Activated T-helper 1 cell treated with anti-CD3 and anti-CD28 coated beads, Interleukin-12 subunit alpha, Interleukin-12 subunit beta, Interleukin-2, Interleukin-4 antibody, amounts not matched to agents 30 ng/mL and 10 ng/mL and 1 ng/mL, durations not matched to agents 14 hours and 24 hours and 36 hours (primary cell): ENCODE measurements at regions not wholly inside any gene's neighbourhood (a gene's known extent, or its start where the extent isn't known, plus 50 kb on each side); places are given as distances from the start of the nearest gene placed in this dataset.

ENCODE experiments used
- DNase-seq: peaks from one replicate; pipeline ENCODE4 v3.0.0; 2021; ENCODE audit warnings: low spot score
- H3K27ac Mint-ChIP-seq: one replicate; pipeline ENCODE4 v1.8.0; 2021; ENCODE audit warnings: mild to moderate bottlenecking, mixed read lengths
- H3K27me3 Mint-ChIP-seq: one replicate; pipeline ENCODE4 v1.8.0; 2022; ENCODE audit warnings: mild to moderate bottlenecking, moderate library complexity, mixed read lengths; ENCODE audit not compliant: insufficient read depth
- H3K36me3 Mint-ChIP-seq: one replicate; pipeline ENCODE4 v1.8.0; 2021; ENCODE audit warnings: low read depth, mixed read lengths
- H3K4me1 Mint-ChIP-seq: one replicate; pipeline ENCODE4 v1.8.0; 2021; ENCODE audit warnings: low read depth, mixed read lengths
- H3K4me3 Mint-ChIP-seq: one replicate; pipeline ENCODE4 v1.8.0; 2021; ENCODE audit warnings: mild to moderate bottlenecking, moderate library complexity, mixed read lengths
- H3K9me3 Mint-ChIP-seq: one replicate; pipeline ENCODE4 v1.8.0; 2021; ENCODE audit warnings: mixed read lengths
- intact Hi-C: fragments of 100-400 bp; cut with micrococcal nuclease; formaldehyde crosslinking; loops from one replicate; pipeline ENCODE4 v1.15.1; 2024

GRCh38 chr12:130216031-130216430 is 53.8 kb downstream of the FZD10 start:
- no peak for DNase-seq
- no peaks in the 10 kb centered on the region for H3K27me3 Mint-ChIP-seq
- H3K4me3 Mint-ChIP-seq: no peak overlapping the region
- no peaks in the 10 kb centered on the region for H3K36me3 Mint-ChIP-seq
- H3K9me3 Mint-ChIP-seq: peaks cover 14% of the 10 kb centered on the region
- intact Hi-C loops: no loop called here
- no peak overlapping the region for H3K27ac Mint-ChIP-seq
- no peaks in the 10 kb centered on the region for H3K4me1 Mint-ChIP-seq

GRCh38 chr12:130218682-130219081 is 56.4 kb downstream of the FZD10 start:
- no peaks in the 10 kb centered on the region for H3K4me1 Mint-ChIP-seq
- H3K27ac Mint-ChIP-seq: no peak overlapping the region
- intact Hi-C loops: no loop called here
- H3K27me3 Mint-ChIP-seq: no peaks in the 10 kb centered on the region
- no peak for DNase-seq
- no peaks in the 10 kb centered on the region for H3K36me3 Mint-ChIP-seq
- H3K9me3 Mint-ChIP-seq: peaks cover 11% of the 10 kb centered on the region
- H3K4me3 Mint-ChIP-seq: no peak overlapping the region

- DNase-seq: no peak
- no peak overlapping the region for H3K27ac Mint-ChIP-seq
- H3K4me3 Mint-ChIP-seq: no peak overlapping the region
- intact Hi-C loops: no loop called here
- H3K36me3 Mint-ChIP-seq: no peaks in the 10 kb centered on the region
- no peaks in the 10 kb centered on the region for H3K4me1 Mint-ChIP-seq
- H3K9me3 Mint-ChIP-seq: peaks cover 11% of the 10 kb centered on the region
- no peaks in the 10 kb centered on the region for H3K27me3 Mint-ChIP-seq
Observed at GRCh38 chr12:130219929-130220705, 57.9 kb downstream of the FZD10 start.

GRCh38 chr12:130220706-130221100 is 58.4 kb downstream of the FZD10 start:
- no peaks in the 10 kb centered on the region for H3K36me3 Mint-ChIP-seq
- H3K4me3 Mint-ChIP-seq: no peak overlapping the region
- H3K9me3 Mint-ChIP-seq: peaks cover 11% of the 10 kb centered on the region
- no peaks in the 10 kb centered on the region for H3K4me1 Mint-ChIP-seq
- H3K27ac Mint-ChIP-seq: no peak overlapping the region
- DNase-seq: no peak
- intact Hi-C loops: no loop called here
- H3K27me3 Mint-ChIP-seq: no peaks in the 10 kb centered on the region

GRCh38 chr12:130222519-130223218 is 60.4 kb downstream of the FZD10 start:
- intact Hi-C loops: no loop called here
- H3K27ac Mint-ChIP-seq: no peak overlapping the region
- no peak for DNase-seq
- no peaks in the 10 kb centered on the region for H3K27me3 Mint-ChIP-seq
- no peaks in the 10 kb centered on the region for H3K4me1 Mint-ChIP-seq
- H3K4me3 Mint-ChIP-seq: no peak overlapping the region
- no peaks in the 10 kb centered on the region for H3K36me3 Mint-ChIP-seq
- H3K9me3 Mint-ChIP-seq: peaks cover 7% of the 10 kb centered on the region

GRCh38 chr12:130223767-130224244 is 61.5 kb downstream of the FZD10 start:
- Mint-ChIP-seq H3K4me1 (no peaks in the 10 kb centered on the region), H3K9me3 (peaks cover 2% of the 10 kb centered on the region), H3K27ac (no peak overlapping the region), H3K27me3 (peaks cover 2% of the 10 kb centered on the region), H3K4me3 (no peak overlapping the region), H3K36me3 (no peaks in the 10 kb centered on the region)
- intact Hi-C loops: no loop called here
- no peak for DNase-seq

- intact Hi-C loops: no loop called here
- DNase-seq: no peak
- H3K9me3 Mint-ChIP-seq: peaks cover under 1% of the 10 kb centered on the region
- no peak overlapping the region for H3K27ac Mint-ChIP-seq
- peaks cover 2% of the 10 kb centered on the region for H3K27me3 Mint-ChIP-seq
- H3K4me1 Mint-ChIP-seq: no peaks in the 10 kb centered on the region
- no peak overlapping the region for H3K4me3 Mint-ChIP-seq
- H3K36me3 Mint-ChIP-seq: no peaks in the 10 kb centered on the region
Observed at GRCh38 chr12:130224613-130225012, 62.3 kb downstream of the FZD10 start.

- H3K27me3 Mint-ChIP-seq: peaks cover 2% of the 10 kb centered on the region
- no peak overlapping the region for H3K4me3 Mint-ChIP-seq
- H3K9me3 Mint-ChIP-seq: peaks cover 4% of the 10 kb centered on the region
- intact Hi-C loops: no loop called here
- H3K27ac Mint-ChIP-seq: no peak overlapping the region
- no peaks in the 10 kb centered on the region for H3K36me3 Mint-ChIP-seq
- no peaks in the 10 kb centered on the region for H3K4me1 Mint-ChIP-seq
- DNase-seq: no peak
Observed at GRCh38 chr12:130225347-130225746, 63.1 kb downstream of the FZD10 start.

GRCh38 chr12:130226126-130226525 is 63.9 kb downstream of the FZD10 start:
- peaks cover 2% of the 10 kb centered on the region for H3K27me3 Mint-ChIP-seq
- intact Hi-C loops: no loop called here

GRCh38 chr12:130226771-130227170 is 64.5 kb downstream of the FZD10 start:
- no peak for DNase-seq
- no peaks in the 10 kb centered on the region for H3K4me1 Mint-ChIP-seq
- intact Hi-C loops: no loop called here
- peaks cover 12% of the 10 kb centered on the region for H3K9me3 Mint-ChIP-seq
- H3K4me3 Mint-ChIP-seq: no peak overlapping the region
- no peak overlapping the region for H3K27ac Mint-ChIP-seq
- H3K27me3 Mint-ChIP-seq: peaks cover 2% of the 10 kb centered on the region
- no peaks in the 10 kb centered on the region for H3K36me3 Mint-ChIP-seq

More at GRCh38 chr12:130226126-130226525, 63.9 kb downstream of the FZD10 start:
- no peaks in the 10 kb centered on the region for H3K4me1 Mint-ChIP-seq
- no peak overlapping the region for H3K27ac Mint-ChIP-seq
- no peak for DNase-seq
- no peak overlapping the region for H3K4me3 Mint-ChIP-seq
- H3K9me3 Mint-ChIP-seq: peaks cover 11% of the 10 kb centered on the region
- H3K36me3 Mint-ChIP-seq: no peaks in the 10 kb centered on the region

- Mint-ChIP-seq H3K27me3 (peaks cover 2% of the 10 kb centered on the region), H3K4me1 (no peaks in the 10 kb centered on the region), H3K4me3 (no peak overlapping the region), H3K36me3 (no peaks in the 10 kb centered on the region), H3K9me3 (peaks cover 15% of the 10 kb centered on the region), H3K27ac (no peak overlapping the region)
- intact Hi-C loops: no loop called here
- no peak for DNase-seq
Observed at GRCh38 chr12:130227641-130228040, 65.4 kb downstream of the FZD10 start.

GRCh38 chr12:130236446-130236845 is 74.2 kb downstream of the FZD10 start:
- no peaks in the 10 kb centered on the region for H3K36me3 Mint-ChIP-seq
- DNase-seq: no peak
- H3K27ac Mint-ChIP-seq: no peak overlapping the region
- no peak overlapping the region for H3K4me3 Mint-ChIP-seq
- no peaks in the 10 kb centered on the region for H3K27me3 Mint-ChIP-seq
- peaks cover 4% of the 10 kb centered on the region for H3K9me3 Mint-ChIP-seq
- intact Hi-C loops: no loop called here
- no peaks in the 10 kb centered on the region for H3K4me1 Mint-ChIP-seq

GRCh38 chr12:130240831-130241590 is 78.7 kb downstream of the FZD10 start:
- no peaks in the 10 kb centered on the region for H3K36me3 Mint-ChIP-seq
- DNase-seq: no peak
- H3K4me3 Mint-ChIP-seq: no peak overlapping the region
- intact Hi-C loops: no loop called here
- H3K4me1 Mint-ChIP-seq: no peaks in the 10 kb centered on the region
- H3K27me3 Mint-ChIP-seq: no peaks in the 10 kb centered on the region
- no peaks in the 10 kb centered on the region for H3K9me3 Mint-ChIP-seq
- no peak overlapping the region for H3K27ac Mint-ChIP-seq
